BJ (cell line): ENCODE measurements at regions not wholly inside any gene's neighbourhood (a gene's known extent, or its start where the extent isn't known, plus 50 kb on each side); places are given as distances from the start of the nearest gene placed in this dataset.

Experiments
- CTCF ChIA-PET: fragments of 350-600 bp; formaldehyde crosslinking; extraction: SDS; loops from one replicate; lab custom pipeline; 2021; ENCODE audit warnings: antibody characterized with exemption, inconsistent platforms; lab: Yijun Ruan, JAX
- POLR2A ChIA-PET: fragments of 300-600 bp; sonication (Branson Sonifier 250); formaldehyde crosslinking; extraction: SDS; loops from one replicate; lab custom pipeline; 2021; ENCODE audit warnings: antibody characterized with exemption; lab: Charles Lee
- DNase-seq: peaks from one replicate; pipeline ENCODE4 v3.0.0-alpha.2; 2011; ENCODE audit warnings: low read depth
- H3K27me3 ChIP-seq: 2 replicates; pipeline ENCODE4 v1.6.0; 2011; ENCODE audit warnings: low read length; ENCODE audit not compliant: control insufficient read depth, insufficient read depth
- H3K36me3 ChIP-seq: 2 replicates; pipeline ENCODE4 v1.5.1; 2011; ENCODE audit warnings: low read length; ENCODE audit not compliant: control insufficient read depth, insufficient read depth
- H3K4me3 ChIP-seq: 2 replicates; pipeline ENCODE4 v1.5.1; 2011; ENCODE audit warnings: low read depth, mild to moderate bottlenecking, control low read depth, low read length
- CTCF ChIP-seq: IDR thresholded peaks from 2 replicates; pipeline ENCODE4 v1.5.1; 2011; ENCODE audit warnings: low read depth, mild to moderate bottlenecking, control low read depth, inconsistent platforms, low read length, moderate library complexity; ENCODE audit not compliant: insufficient read depth

DNA sequence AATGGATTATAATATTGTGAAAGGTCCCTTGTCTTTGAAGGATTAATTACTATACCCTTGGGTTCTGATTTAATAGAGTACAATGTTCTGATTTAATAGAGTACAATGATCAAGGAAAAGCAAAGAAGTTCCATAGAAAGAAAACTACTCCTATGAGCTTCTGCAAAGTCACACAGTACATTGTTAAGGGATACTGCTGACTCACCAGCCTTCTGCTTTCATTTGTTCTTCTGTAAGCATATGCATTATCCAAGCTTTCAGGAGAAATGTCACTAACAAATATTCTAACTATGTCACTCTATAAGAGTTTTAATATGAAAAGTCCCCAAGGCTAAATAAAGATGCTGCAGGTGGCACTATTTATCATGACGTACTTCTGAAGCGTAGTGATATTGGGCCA lies 396.7 kb downstream of the RFC3 start:
- no peak for DNase-seq
- no peaks in the 10 kb centered on the region for H3K36me3 ChIP-seq
- TF ChIP-seq CTCF: no peak
- H3K4me3 ChIP-seq: no peak overlapping the region
- CTCF ChIA-PET: interaction anchor here (0.6 kb wide), 1 partner anchor 10 kb away, joined by 3 read pairs; no protein-coding TSS in a partner anchor
- POLR2A ChIA-PET: no interaction called here
- H3K27me3 ChIP-seq: no peaks in the 10 kb centered on the region

DNA sequence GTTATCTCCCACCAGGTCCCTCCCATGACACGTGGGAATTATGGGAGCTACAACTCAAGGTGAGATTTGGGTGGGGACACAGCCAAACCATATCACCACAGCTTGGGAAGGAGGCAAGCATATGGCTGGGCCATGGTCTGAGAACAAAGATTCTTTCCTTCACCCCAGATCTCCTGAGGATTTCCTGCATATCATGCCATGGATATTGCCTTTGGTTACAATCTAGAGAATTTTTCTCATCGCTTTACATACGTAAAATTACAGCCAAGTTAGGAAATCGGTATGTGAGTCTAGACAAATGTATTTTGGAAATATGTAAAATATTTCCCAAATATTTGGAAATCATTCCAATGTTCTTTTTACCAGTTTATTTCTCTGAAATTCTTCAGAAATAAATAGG lies 398.3 kb downstream of the RFC3 start:
- no peak for DNase-seq
- no peak for TF ChIP-seq CTCF
- Histone ChIP-seq H3K27me3 (no peaks in the 10 kb centered on the region), H3K4me3 (no peak overlapping the region), H3K36me3 (no peaks in the 10 kb centered on the region)
- POLR2A ChIA-PET: no interaction called here
- CTCF ChIA-PET: interaction anchor here (0.6 kb wide), 1 partner anchor 8 kb away, joined by 3 read pairs; no protein-coding TSS in a partner anchor

DNA sequence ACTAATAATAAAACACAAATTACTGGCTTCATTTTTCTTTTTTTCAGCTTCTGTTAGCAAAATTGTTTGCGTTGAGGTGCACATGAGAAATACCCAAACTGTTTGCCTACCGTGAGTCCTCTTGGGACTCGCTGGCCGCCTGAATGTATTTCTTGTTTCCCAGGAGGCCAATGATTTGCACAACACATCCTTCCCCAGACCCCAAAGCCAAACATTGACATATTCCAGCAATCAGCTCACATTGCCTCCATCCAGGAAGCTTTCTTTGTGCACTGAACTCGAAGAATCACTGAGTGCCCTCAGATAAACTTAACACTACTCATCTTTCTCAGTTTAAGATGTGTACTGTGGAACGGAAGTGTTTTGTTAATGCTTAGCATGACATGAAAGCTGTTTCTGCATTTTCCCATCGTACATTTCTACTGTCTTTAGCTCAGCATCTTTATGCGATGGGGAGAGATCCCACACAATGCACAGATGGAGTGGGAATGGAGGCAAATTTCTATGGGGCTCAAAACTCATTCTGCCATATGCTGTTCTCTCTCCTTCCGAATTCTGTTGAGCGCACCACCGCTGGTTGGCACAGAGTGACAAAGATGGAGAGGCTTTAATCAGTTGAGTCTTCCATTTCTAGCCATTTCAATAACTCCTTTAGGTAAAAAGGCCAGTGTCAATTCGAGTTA lies 399.5 kb downstream of the RFC3 start:
- CTCF ChIA-PET: interaction anchor here (1.1 kb wide), 1 partner anchor 41 kb away, joined by 4 read pairs; no protein-coding TSS in a partner anchor
- Histone ChIP-seq H3K4me3 (no peak overlapping the region), H3K36me3 (no peaks in the 10 kb centered on the region), H3K27me3 (no peaks in the 10 kb centered on the region)
- no peak for TF ChIP-seq CTCF
- DNase-seq: no peak
- POLR2A ChIA-PET: no interaction called here

DNA sequence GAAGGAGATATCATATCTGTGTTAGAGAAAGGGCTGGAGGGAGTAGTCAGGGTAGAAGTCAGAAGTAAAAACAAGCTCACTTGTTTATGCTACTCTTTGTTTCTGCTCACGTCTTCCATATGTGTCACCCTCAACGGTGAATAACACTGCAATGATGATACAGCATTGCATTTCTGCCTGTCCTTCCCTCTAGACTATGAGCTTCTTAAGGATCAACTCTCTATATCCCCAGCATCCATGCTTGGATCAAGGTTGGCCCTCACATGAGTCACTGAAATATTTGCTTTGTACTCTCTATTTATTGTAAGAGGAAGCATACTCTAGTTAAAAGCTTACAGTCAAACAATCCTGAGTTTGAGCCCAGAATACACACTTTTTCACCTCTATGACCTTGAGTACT lies 406.0 kb downstream of the RFC3 start:
- no peak for DNase-seq
- CTCF ChIA-PET: interaction anchor here (0.6 to 1.6 kb wide), 2 partner anchors 10 to 319 kb away, joined by 3 to 4 read pairs; no protein-coding TSS in a partner anchor
- Histone ChIP-seq H3K4me3 (no peak overlapping the region), H3K36me3 (no peaks in the 10 kb centered on the region), H3K27me3 (no peaks in the 10 kb centered on the region)
- POLR2A ChIA-PET: no interaction called here
- TF ChIP-seq CTCF: no peak

GRCh38 chr13:34224877-34225276 lies 406.9 kb downstream of the RFC3 start:
- TF ChIP-seq CTCF: no peak

More at GRCh38 chr13:34224877-34225276, 406.9 kb downstream of the RFC3 start:
- Histone ChIP-seq H3K36me3 (no peaks in the 10 kb centered on the region), H3K4me3 (no peak overlapping the region), H3K27me3 (no peaks in the 10 kb centered on the region)
- POLR2A ChIA-PET: no interaction called here
- no peak for DNase-seq
- CTCF ChIA-PET: interaction anchor here (0.6 to 1.6 kb wide), 3 partner anchors 9 to 11 kb away, joined by 3 to 4 read pairs (median 4); no protein-coding TSS in a partner anchor
